Endodermal cell (in vitro differentiated cells): ENCODE measurements at regions not wholly inside any gene's neighbourhood (a gene's known extent, or its start where the extent isn't known, plus 50 kb on each side); places are given as distances from the start of the nearest gene placed in this dataset.

ENCODE experiments used
- DNase-seq: peaks from one replicate; pipeline ENCODE4 v3.0.0-alpha.2; 2017
- H3K27ac ChIP-seq: 2 replicates; pipeline ENCODE4 v1.5.1; 2013; ENCODE audit warnings: mild to moderate bottlenecking, low read depth, low read length, moderate library complexity
- H3K27me3 ChIP-seq: 2 replicates; pipeline ENCODE4 v1.6.1; 2013; ENCODE audit warnings: mild to moderate bottlenecking, low read length, moderate library complexity; ENCODE audit not compliant: insufficient read depth, control insufficient read depth, poor library complexity, severe bottlenecking
- H3K36me3 ChIP-seq: 2 replicates; pipeline ENCODE4 v1.7.0; 2013; ENCODE audit warnings: mild to moderate bottlenecking, low read length, moderate library complexity; ENCODE audit not compliant: control insufficient read depth, insufficient read depth
- H3K4me1 ChIP-seq: one replicate; pipeline ENCODE4 v1.7.0; 2013; ENCODE audit warnings: low read length; ENCODE audit not compliant: control insufficient read depth, insufficient read depth
- H3K4me3 ChIP-seq: 2 replicates; pipeline ENCODE4 v1.5.1; 2013; ENCODE audit warnings: mild to moderate bottlenecking, low read length, moderate library complexity
- H3K9ac ChIP-seq: 2 replicates; pipeline ENCODE4 v1.6.1; 2013; ENCODE audit warnings: mild to moderate bottlenecking, low read length, moderate library complexity; ENCODE audit not compliant: poor library complexity, severe bottlenecking; ENCODE audit errors: extremely low read depth
- H3K9me3 ChIP-seq: 2 replicates; pipeline ENCODE4 v1.6.1; 2013; ENCODE audit warnings: mild to moderate bottlenecking, low read length, moderate library complexity; ENCODE audit not compliant: control insufficient read depth
- H3K27ac Mint-ChIP-seq: 2 replicates; pipeline ENCODE4 v1.8.0; 2020; ENCODE audit warnings: mixed read lengths
- H3K27me3 Mint-ChIP-seq: 2 replicates; pipeline ENCODE4 v1.8.0; 2021; ENCODE audit warnings: mild to moderate bottlenecking, mixed read lengths; ENCODE audit not compliant: insufficient read depth
- H3K36me3 Mint-ChIP-seq: 2 replicates; pipeline ENCODE4 v1.8.0; 2020; ENCODE audit warnings: low read depth, mixed read lengths
- H3K4me1 Mint-ChIP-seq: 2 replicates; pipeline ENCODE4 v1.8.0; 2020; ENCODE audit warnings: mixed read lengths
- H3K4me3 Mint-ChIP-seq: 2 replicates; pipeline ENCODE4 v1.8.0; 2020; ENCODE audit warnings: mild to moderate bottlenecking, moderate library complexity, mixed read lengths
- H3K9me3 Mint-ChIP-seq: 2 replicates; pipeline ENCODE4 v1.8.0; 2020; ENCODE audit warnings: mild to moderate bottlenecking, mixed read lengths
- CTCF ChIP-seq: fragments of 200-600 bp; sonication (generic); conservative IDR thresholded peaks from 2 replicates; pipeline ENCODE4 v1.5.0; 2021; ENCODE audit warnings: antibody characterized with exemption, mild to moderate bottlenecking
- WGBS, 2 experiments: methylation state at CpG; one replicate each; pipeline versions ENCODE4 v1.1.5 to v1.1.7; 2013; ENCODE audit warnings: missing lambda C conversion rate in 2 of 2, mixed read lengths in 1 of 2; ENCODE audit not compliant: insufficient coverage in 1 of 2, insufficient read length in 1 of 2; 5-methylcytosine and 5-hydroxymethylcytosine counted together

DNA sequence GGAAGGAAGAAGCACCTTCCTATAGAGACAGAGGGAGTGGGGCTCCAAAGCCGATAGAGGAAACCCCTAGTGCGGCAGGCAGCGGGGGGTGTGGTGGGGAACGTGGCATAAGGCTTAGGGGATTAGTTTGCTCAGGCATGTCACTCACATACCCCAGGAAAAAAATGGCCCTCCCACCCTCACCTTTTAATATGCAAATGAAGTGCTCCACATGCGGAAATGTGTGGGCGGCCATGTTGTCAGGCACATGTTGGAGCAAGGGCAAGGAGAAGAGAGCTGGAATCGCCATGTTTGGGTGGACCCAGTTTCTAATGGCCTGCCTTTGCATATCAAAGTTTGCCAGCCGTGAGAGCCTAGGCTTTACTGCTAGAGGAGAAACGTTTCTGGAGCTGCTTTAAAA lies 758.8 kb downstream of the NR2F1-AS1 start:
- Mint-ChIP-seq H3K9me3 (no peaks in the 10 kb centered on the region), H3K4me1 (no peaks in the 10 kb centered on the region), H3K27me3 (no peaks in the 10 kb centered on the region), H3K36me3 (peaks cover 5% of the 10 kb centered on the region), H3K27ac (no peak overlapping the region), H3K4me3 (no peak overlapping the region)
- Histone ChIP-seq H3K4me1 (no peaks in the 10 kb centered on the region), H3K9me3 (peaks cover 6% of the 10 kb centered on the region), H3K4me3 (no peak overlapping the region), H3K36me3 (no peaks in the 10 kb centered on the region), H3K27me3 (no peaks in the 10 kb centered on the region), H3K27ac (no peak overlapping the region), H3K9ac (no peak overlapping the region)
- WGBS, 2 experiments: 84 to 87% methylated on average over 4 to 9 of the region's 9 CpGs
- TF ChIP-seq CTCF: no peak
- peak; percentile 62 for DNase-seq

DNA sequence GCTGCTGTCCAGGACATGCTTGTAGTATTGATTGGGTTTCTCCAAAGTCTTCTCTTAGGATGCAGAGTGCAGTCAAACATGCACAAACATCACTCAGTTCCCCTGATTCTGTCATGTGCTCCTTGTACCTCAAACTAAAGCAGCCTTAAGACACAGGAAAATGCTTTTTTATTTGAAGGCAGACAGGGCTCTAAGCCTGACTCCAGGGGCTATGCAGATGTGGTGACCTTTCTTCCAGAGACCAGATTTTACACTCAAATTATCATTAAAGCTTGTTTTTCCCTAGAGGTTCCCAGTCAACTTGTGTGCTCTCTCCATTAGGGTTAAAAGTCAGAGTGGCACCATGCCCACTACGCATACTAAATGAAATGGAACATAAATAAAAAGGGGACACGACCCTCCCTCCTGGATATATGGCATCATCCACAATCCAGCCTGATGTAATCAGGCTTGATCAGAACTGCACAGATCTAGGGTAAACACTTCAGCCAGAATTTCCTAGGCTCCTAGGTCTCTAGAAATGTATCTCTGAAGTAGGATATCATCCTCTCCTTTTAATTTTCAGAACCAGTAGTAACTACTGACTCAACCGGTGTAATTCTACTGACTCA lies 771.1 kb downstream of the NR2F1-AS1 start:
- Histone ChIP-seq H3K27me3 (no peaks in the 10 kb centered on the region), H3K27ac (no peak overlapping the region), H3K4me1 (no peaks in the 10 kb centered on the region), H3K4me3 (no peak overlapping the region), H3K9ac (no peak overlapping the region), H3K9me3 (no peaks in the 10 kb centered on the region), H3K36me3 (no peaks in the 10 kb centered on the region)
- H3K36me3 Mint-ChIP-seq: no peaks in the 10 kb centered on the region
- H3K4me3 Mint-ChIP-seq: no peak overlapping the region
- H3K4me1 Mint-ChIP-seq: peaks cover 2% of the 10 kb centered on the region
- DNase-seq: no peak
- no peaks in the 10 kb centered on the region for H3K27me3 Mint-ChIP-seq
- no peak for TF ChIP-seq CTCF
- H3K27ac Mint-ChIP-seq: no peak overlapping the region
- H3K9me3 Mint-ChIP-seq: no peaks in the 10 kb centered on the region
- 94 to 100% methylated on average over 2 to 3 of the region's 3 CpGs for WGBS, 2 experiments

DNA sequence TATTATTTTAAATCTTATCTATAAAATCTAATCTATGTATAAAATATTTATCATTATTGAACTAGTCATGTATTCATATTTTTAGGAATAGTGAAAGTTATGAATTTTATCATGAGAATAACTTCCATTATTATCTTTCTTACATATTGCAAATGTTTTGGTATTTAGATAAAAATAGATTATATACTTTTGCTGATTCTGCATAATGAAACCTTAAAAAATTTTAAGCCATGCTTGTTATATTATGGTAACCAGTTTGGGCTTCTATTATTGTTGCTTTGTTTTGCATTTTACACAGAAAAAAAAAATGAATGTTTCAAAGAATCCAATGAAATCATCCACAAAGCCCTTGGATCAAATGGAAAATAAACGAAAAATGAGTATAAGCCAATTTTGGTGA lies 772.5 kb downstream of the NR2F1-AS1 start:
- H3K4me3 ChIP-seq: no peak overlapping the region
- H3K9ac ChIP-seq: no peak overlapping the region
- Mint-ChIP-seq H3K4me1 (peaks cover 2% of the 10 kb centered on the region), H3K27ac (no peak overlapping the region), H3K9me3 (no peaks in the 10 kb centered on the region), H3K4me3 (no peak overlapping the region), H3K36me3 (no peaks in the 10 kb centered on the region), H3K27me3 (no peaks in the 10 kb centered on the region)
- TF ChIP-seq CTCF: no peak
- no peaks in the 10 kb centered on the region for H3K9me3 ChIP-seq
- H3K4me1 ChIP-seq: no peaks in the 10 kb centered on the region
- H3K27me3 ChIP-seq: no peaks in the 10 kb centered on the region
- WGBS, 2 experiments: 95% methylated on average over 1 of the region's 1 CpG; no CpG with 5 or more reads in 1 of the 2 experiments
- no peak overlapping the region for H3K27ac ChIP-seq
- no peak for DNase-seq
- H3K36me3 ChIP-seq: no peaks in the 10 kb centered on the region
